Panc1 (cell line): ENCODE measurements at regions not wholly inside any gene's neighbourhood (a gene's known extent, or its start where the extent isn't known, plus 50 kb on each side); places are given as distances from the start of the nearest gene placed in this dataset.

Source experiments
- ATAC-seq: fragments of 200-7000 bp; cut with Tn5 transposase; 2 replicates; pipeline ENCODE4 v1.9.1; 2020; ENCODE audit warnings: mild to moderate bottlenecking, moderate library complexity
- BruUV-seq: library from RNA; stranded (reverse); fragments of 400-500 nt; replicated peaks from 2 replicates; lab custom pipeline; 2021; lab: Mats Ljungman, UMichigan
- CTCF ChIA-PET: fragments of 300-600 bp; sonication (Branson Sonifier 250); formaldehyde crosslinking; loops from one replicate; lab custom pipeline; 2022; ENCODE audit warnings: antibody characterized with exemption; lab: Charles Lee
- POLR2A ChIA-PET: fragments of 300-600 bp; sonication (Branson Sonifier 250); formaldehyde crosslinking; loops from one replicate; lab custom pipeline; 2022; ENCODE audit warnings: antibody characterized with exemption; lab: Charles Lee
- DNase-seq: peaks from one replicate; pipeline ENCODE4 v3.0.0-alpha.2; 2010; ENCODE audit warnings: low read depth, low spot score
- H3K27ac ChIP-seq: 2 replicates; pipeline ENCODE4 v1.5.1; 2011; ENCODE audit warnings: mild to moderate bottlenecking, low read length, inconsistent platforms
- H3K27me3 ChIP-seq: fragments of 200-500 bp; sonication (Bioruptor generic); 2 replicates; pipeline ENCODE4 v1.6.0; 2014; ENCODE audit warnings: low read length, inconsistent platforms; ENCODE audit not compliant: control insufficient read depth, insufficient read depth
- H3K36me3 ChIP-seq: fragments of 200-500 bp; sonication (Bioruptor generic); 2 replicates; pipeline ENCODE4 v1.5.1; 2014; ENCODE audit warnings: inconsistent platforms, mild to moderate bottlenecking, low read length, moderate library complexity; ENCODE audit not compliant: control insufficient read depth, insufficient read depth
- H3K4me1 ChIP-seq: 2 replicates; pipeline ENCODE4 v1.5.1; 2011; ENCODE audit warnings: inconsistent platforms, mild to moderate bottlenecking, low read length, moderate library complexity; ENCODE audit not compliant: control insufficient read depth, insufficient read depth
- H3K4me3 ChIP-seq, 2 experiments: 2 replicates each; pipeline ENCODE4 v1.5.1; 2011 to 2012; ENCODE audit warnings: low read depth in 2 of 2, low read length in 2 of 2, mild to moderate bottlenecking in 2 of 2, inconsistent platforms in 1 of 2, moderate library complexity in 1 of 2
- H3K9me3 ChIP-seq: fragments of 200-500 bp; sonication (Bioruptor generic); 2 replicates; pipeline ENCODE4 v1.5.1; 2014; ENCODE audit warnings: low read depth, mild to moderate bottlenecking, inconsistent platforms, low read length, moderate library complexity; ENCODE audit not compliant: control insufficient read depth, insufficient read depth
- CTCF ChIP-seq: fragments of 450-650 bp; IDR thresholded peaks from 2 replicates; pipeline ENCODE4 v1.5.1; 2017; ENCODE audit warnings: mild to moderate bottlenecking
- POLR2AphosphoS5 ChIP-seq: IDR thresholded peaks from 2 replicates; pipeline ENCODE4 v1.6.1; 2012; ENCODE audit warnings: mild to moderate bottlenecking, low read depth, low read length, moderate library complexity
- REST ChIP-seq, 2 experiments: IDR thresholded peaks; 2 replicates each; pipeline ENCODE4 v1.6.1; 2011 to 2012; ENCODE audit warnings: low read depth in 2 of 2, control low read depth in 1 of 2, low read length in 1 of 2, mild to moderate bottlenecking in 1 of 2, moderate library complexity in 1 of 2; ENCODE audit not compliant: insufficient read depth in 1 of 2
- SIN3A ChIP-seq: IDR thresholded peaks from 2 replicates; pipeline ENCODE4 v1.6.1; 2012; ENCODE audit warnings: low read depth, mild to moderate bottlenecking, low read length, moderate library complexity, borderline replicate concordance; ENCODE audit not compliant: insufficient read depth
- TCF7L2 ChIP-seq: IDR thresholded peaks from 2 replicates; pipeline ENCODE4 v1.6.1; 2011; ENCODE audit warnings: mild to moderate bottlenecking, low read depth, low read length, inconsistent platforms
- in situ Hi-C: cut with HindIII; loops from 2 replicates; pipeline ENCODE4 v1.10.0; 2016; ENCODE audit warnings: low sequenced_read_pairs, low pct_unique_long_range_greater_than_20kb
- intact Hi-C: fragments of 100-400 bp; cut with micrococcal nuclease; formaldehyde crosslinking; loops from one replicate; pipeline ENCODE4 v1.10.0; 2022; ENCODE audit not compliant: unreplicated experiment

GRCh38 chr5:62007457-62007856, 298.5 kb upstream of the KIF2A start:
- H3K27me3 ChIP-seq: peaks cover 16% of the 10 kb centered on the region
- ChIA-PET POLR2A (no interaction called here), CTCF (no interaction called here)
- no peaks in the 10 kb centered on the region for H3K4me1 ChIP-seq
- no peaks in the 10 kb centered on the region for H3K36me3 ChIP-seq
- intact Hi-C loops: no loop called here
- H3K9me3 ChIP-seq: no peaks in the 10 kb centered on the region
- DNase-seq (no peak), ATAC-seq (no peak)
- in situ Hi-C loops: no loop called here
- TF ChIP-seq POLR2AphosphoS5 (no peak), REST (IDR thresholded peaks at IDR 0.05; ENCODE audit: insufficient read depth in 1 of 2, low read depth in 2 of 2, low read length in 1 of 2) (no peak), CTCF (no peak), TCF7L2 (no peak), SIN3A (no peak)
- BruUV-seq: no TSS peak
- H3K4me3 ChIP-seq: no peak overlapping the region
- no peak overlapping the region for H3K27ac ChIP-seq

GRCh38 chr5:62011089-62011664, 294.8 kb upstream of the KIF2A start:
- Histone ChIP-seq H3K4me1 (no peaks in the 10 kb centered on the region), H3K27me3 (peaks cover 11% of the 10 kb centered on the region), H3K36me3 (no peaks in the 10 kb centered on the region), H3K9me3 (no peaks in the 10 kb centered on the region), H3K4me3 (no peak overlapping the region), H3K27ac (no peak overlapping the region)
- in situ Hi-C loops: no loop called here
- no peak for DNase-seq
- ChIA-PET CTCF (no interaction called here), POLR2A (no interaction called here)
- intact Hi-C loops: no loop called here
- no peak for ATAC-seq
- TF ChIP-seq TCF7L2: no peak
- TF ChIP-seq CTCF: no peak
- TF ChIP-seq POLR2AphosphoS5: no peak
- no peak for TF ChIP-seq SIN3A
- TF ChIP-seq REST (IDR thresholded peaks at IDR 0.05; ENCODE audit: insufficient read depth in 1 of 2, low read depth in 2 of 2, low read length in 1 of 2): no peak
- BruUV-seq: no TSS peak
